HG02884 (cell line): ENCODE measurements at regions not wholly inside any gene's neighbourhood (a gene's known extent, or its start where the extent isn't known, plus 50 kb on each side); places are given as distances from the start of the nearest gene placed in this dataset.

Experiments used
- ATAC-seq: cut with Tn5 transposase; IDR thresholded peaks from one replicate; pipeline ENCODE4 v1.9.1; 2021; ENCODE audit warnings: mild to moderate bottlenecking, moderate library complexity; ENCODE audit not compliant: unreplicated experiment

- ATAC-seq = no peak
Measured at GRCh38 chr2:217328622-217328978, 468.7 kb upstream of the TNP1 start.

DNA sequence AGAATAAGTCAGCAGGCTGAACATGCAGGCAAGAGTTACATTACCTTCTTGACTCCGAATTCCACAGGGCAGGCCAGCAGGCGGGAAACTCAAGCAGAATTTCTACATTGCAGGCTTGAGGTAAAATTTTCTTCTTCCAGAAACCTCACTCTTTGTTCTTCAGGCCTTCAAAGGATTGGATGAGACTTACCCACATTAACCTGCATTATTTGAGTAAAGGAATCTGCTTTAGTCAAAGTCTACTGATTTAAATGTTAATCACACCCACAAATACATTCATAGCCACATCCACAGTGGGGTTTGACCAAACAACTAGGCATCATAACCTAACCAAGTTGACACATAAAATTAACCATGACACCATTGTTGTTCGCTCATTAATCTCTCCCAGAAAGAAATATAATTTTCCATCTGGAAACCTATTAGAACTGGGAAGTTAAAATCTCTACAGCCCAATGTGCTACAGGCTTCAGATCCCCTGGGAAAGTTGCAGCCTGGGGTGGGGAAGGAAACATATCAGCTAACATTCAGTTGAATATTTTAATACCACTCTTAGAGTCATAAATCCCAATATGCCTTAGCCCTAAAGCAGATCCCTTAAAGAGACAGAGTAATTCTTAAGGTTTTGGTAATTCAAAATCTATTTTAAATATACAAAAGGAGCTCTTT, 468.2 kb upstream of the TNP1 start:
- no peak for ATAC-seq

GRCh38 chr2:217326238-217327022, 466.6 kb upstream of the TNP1 start:
- ATAC-seq = no peak

DNA sequence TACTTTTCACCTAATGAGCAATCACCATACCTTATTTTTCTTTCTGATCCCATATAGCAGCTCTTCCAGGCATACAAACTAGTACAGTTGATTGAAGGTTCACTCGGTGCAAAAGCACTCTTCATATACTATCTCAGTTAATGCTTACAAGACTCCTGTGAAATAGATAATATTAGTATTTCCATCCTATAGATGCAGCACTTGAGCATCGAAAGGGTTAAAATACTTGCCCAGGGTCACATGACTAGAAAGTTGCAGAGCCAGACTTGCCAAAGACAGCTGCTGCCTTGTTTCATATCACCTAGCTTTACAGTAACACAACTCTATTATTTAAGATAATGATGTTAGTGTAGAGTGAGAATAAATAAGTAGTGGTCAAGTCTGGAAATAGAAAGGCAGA, 466.0 kb upstream of the TNP1 start:
- ATAC-seq = no peak

- ATAC-seq = no peak
Measured at GRCh38 chr2:217325251-217325650, 465.4 kb upstream of the TNP1 start.

- peak; percentile 87 for ATAC-seq
Measured at GRCh38 chr2:217316743-217317142, 456.9 kb upstream of the TNP1 start.

GRCh38 chr2:217314021-217314460, 454.2 kb upstream of the TNP1 start:
- no peak for ATAC-seq

- no peak for ATAC-seq
Measured at GRCh38 chr2:217313386-217313785, 453.5 kb upstream of the TNP1 start.

- ATAC-seq = no peak
Measured at GRCh38 chr2:217309056-217309455, 449.2 kb upstream of the TNP1 start.

DNA sequence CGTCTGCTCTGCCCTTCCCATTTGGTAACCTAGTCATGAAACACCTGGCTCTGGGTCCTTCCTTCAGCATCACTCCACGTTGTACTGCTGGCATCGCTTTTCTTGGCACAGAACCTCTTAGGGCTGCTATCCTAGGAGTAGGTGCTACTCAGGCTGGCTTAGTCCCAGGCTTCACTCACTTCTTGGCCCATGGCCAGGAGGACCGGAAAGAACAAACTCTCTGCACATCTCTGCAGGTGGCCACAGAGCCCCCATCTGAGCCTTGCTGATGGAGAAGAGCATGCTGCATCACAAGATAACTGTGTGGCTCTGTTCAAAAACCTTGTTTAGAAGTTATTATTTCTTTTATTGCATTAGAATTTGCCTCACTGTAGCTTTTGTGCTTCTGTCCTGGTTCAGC, 447.2 kb upstream of the TNP1 start:
- no peak for ATAC-seq

GRCh38 chr2:217305882-217306281, 446.0 kb upstream of the TNP1 start:
- no peak for ATAC-seq

DNA sequence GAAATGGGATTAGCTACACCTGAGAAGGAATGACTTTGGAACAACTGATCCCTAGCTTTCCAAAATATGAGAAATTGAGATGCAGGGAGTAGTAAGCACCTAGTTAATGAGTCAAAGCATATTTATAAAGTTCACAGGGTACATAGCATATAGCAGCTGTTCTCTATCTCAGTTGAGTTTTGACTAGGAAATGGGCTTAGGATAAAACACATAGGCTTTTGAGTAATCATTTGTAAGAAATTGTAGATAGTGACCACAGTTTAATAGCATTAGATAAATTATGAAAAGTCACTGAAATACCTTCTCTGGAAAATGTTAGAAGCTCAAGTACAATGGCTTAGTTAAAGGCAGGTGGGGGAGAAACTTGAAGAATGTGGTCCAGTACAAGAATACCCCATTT, 444.7 kb upstream of the TNP1 start:
- no peak for ATAC-seq

GRCh38 chr2:217302856-217303255, 443.0 kb upstream of the TNP1 start:
- ATAC-seq = no peak

GRCh38 chr2:217301142-217301925, 441.5 kb upstream of the TNP1 start:
- no peak for ATAC-seq

DNA sequence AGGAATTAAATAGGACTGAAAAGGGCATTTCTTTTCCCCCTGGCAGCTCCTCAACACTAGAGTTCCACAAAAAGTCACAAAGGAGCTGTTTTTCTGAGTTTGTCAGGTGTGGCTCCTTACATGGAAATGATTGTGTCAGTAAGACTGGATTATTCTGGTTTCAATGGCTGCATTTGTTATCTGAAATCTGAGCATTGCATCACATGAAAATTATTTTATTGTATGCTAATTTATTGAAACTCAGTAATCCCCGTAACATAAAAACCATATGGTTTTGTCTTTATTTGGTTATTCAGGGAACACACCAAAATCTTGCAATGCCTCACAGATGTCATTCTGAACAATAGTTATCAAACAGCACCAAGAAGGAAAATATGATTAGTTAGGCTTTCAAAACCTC, 439.7 kb upstream of the TNP1 start:
- no peak for ATAC-seq

DNA sequence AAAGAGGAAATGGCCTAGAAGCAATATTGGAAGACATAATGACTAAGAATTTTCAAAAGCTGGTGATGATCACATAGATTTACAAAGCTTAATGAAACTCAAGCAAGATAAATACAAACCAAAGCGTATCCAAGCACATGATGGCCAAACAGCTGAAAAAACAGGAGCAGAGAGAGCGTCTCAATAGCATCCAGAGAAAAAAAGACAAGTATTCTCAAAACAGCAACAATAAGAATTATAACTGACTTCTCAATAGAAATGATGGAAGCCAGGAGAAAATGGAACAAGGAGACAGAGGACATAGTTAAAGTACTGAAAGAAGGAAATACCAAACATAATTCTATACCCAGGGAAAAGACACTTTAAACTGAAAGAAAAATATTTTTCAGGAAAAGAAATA, 437.2 kb upstream of the TNP1 start:
- no peak for ATAC-seq

DNA sequence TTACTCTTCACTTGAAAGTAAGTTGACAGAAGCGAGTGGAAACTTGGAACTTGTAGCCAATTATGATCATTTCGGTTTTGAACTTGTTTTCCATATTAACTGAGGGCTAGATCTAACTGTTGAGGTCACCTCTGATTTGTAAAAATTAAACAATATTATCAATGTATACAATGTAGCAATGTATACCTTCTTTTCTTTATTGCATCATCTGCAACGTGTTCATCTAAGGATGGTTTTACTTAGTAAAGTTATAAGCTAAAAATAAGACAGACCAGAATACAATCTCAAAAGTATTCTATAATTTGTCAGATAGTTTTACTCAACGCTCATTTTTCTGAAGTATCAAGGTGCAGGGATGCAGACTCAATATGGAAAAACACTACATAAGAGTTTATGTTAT, 435.0 kb upstream of the TNP1 start:
- no peak for ATAC-seq

GRCh38 chr2:217294211-217294610, 434.3 kb upstream of the TNP1 start:
- no peak for ATAC-seq

- no peak for ATAC-seq
Measured at GRCh38 chr2:217293607-217294006, 433.7 kb upstream of the TNP1 start.

- no peak for ATAC-seq
Measured at GRCh38 chr2:217293046-217293445, 433.2 kb upstream of the TNP1 start.

DNA sequence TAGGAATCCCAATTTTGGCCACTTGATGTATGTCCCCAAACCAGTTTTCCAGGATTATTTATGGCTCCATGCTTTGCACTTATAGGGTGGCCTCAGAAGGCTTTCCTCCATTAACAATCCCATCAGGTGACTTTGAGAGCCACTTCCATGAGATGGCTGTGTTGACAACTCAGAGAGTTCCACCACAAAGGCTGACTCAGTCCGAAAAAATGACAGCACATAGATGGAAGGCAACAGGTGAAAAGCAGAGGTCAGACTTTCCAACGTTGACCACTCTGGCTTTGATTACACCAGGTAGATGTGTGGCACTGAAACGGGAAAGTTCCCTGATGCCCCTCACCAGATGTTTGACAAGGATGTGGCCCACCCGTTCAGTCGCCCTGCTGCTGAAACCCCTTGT, 431.4 kb upstream of the TNP1 start:
- ATAC-seq = no peak

DNA sequence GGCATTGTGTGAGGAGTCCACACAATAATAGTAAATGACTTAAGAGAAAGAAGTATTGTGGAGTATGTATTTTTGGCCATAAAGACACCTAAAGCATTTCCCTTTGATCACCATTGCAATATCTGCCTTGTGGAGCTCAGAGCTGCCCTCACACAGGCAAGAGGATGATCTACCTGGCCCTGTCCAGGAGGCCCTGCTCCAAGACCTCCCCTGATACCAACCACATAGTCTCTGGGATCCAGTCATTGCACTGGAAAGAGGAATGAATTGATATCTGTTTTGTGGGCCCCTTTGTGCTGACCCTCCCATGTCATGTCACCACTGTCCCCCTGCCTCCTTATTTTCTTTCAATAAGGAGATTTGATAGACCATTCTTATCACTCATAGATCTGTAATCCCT, 430.6 kb upstream of the TNP1 start:
- no peak for ATAC-seq
